LNCAP (cell line): ENCODE measurements at regions not wholly inside any gene's neighbourhood (a gene's known extent, or its start where the extent isn't known, plus 50 kb on each side); places are given as distances from the start of the nearest gene placed in this dataset.

Source experiments
- CTCF ChIP-seq: fragments of 450-650 bp; IDR thresholded peaks from 2 replicates; pipeline ENCODE4 v1.5.1; 2017; ENCODE audit warnings: mild to moderate bottlenecking

- no peak for TF ChIP-seq CTCF
Measured at GRCh38 chr5:2160811-2161210, 278.1 kb upstream of the IRX4 start.

- TF ChIP-seq CTCF: no peak
Measured at GRCh38 chr5:2158767-2159166, 276.0 kb upstream of the IRX4 start.

- TF ChIP-seq CTCF: no peak
Measured at GRCh38 chr5:2158109-2158508, 275.4 kb upstream of the IRX4 start.

GRCh38 chr5:2157372-2157771 lies 274.6 kb upstream of the IRX4 start:
- no peak for TF ChIP-seq CTCF

GRCh38 chr5:2156358-2157059 lies 273.8 kb upstream of the IRX4 start:
- TF ChIP-seq CTCF: no peak

- no peak for TF ChIP-seq CTCF
Measured at GRCh38 chr5:2155556-2155955, 272.8 kb upstream of the IRX4 start.

- TF ChIP-seq CTCF: no peak
Measured at GRCh38 chr5:2153802-2154201, 271.1 kb upstream of the IRX4 start.

GRCh38 chr5:2153350-2153749 lies 270.6 kb upstream of the IRX4 start:
- no peak for TF ChIP-seq CTCF
